DMS53 (cell line): ENCODE measurements at regions not wholly inside any gene's neighbourhood (a gene's known extent, or its start where the extent isn't known, plus 50 kb on each side); places are given as distances from the start of the nearest gene placed in this dataset.

Source experiments
- DNase-seq: peaks from one replicate; lab custom pipeline; 2025; lab: John Stamatoyannopoulos, UW

- no peak for DNase-seq
Observed at GRCh38 chr2:13884291-13884976, 748.1 kb upstream of the LRATD1 start.

DNA sequence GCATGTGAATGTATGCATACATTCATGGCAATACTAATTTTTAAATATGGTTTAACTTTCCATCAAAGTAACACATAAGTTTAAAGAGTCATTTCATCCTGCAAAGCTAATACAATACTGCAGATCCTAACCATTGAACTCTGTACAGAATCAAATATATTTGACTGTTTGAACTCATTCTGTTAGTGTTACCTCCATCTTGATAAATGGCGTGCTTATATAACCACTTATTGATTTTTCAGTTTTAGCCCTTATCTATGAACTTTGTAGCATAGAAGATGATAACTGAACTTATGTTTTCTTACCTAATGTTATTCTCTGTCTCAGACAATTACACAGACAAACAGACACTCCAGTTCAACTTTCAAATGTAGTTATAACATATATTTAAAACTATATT lies 731.0 kb upstream of the LRATD1 start:
- no peak for DNase-seq

DNA sequence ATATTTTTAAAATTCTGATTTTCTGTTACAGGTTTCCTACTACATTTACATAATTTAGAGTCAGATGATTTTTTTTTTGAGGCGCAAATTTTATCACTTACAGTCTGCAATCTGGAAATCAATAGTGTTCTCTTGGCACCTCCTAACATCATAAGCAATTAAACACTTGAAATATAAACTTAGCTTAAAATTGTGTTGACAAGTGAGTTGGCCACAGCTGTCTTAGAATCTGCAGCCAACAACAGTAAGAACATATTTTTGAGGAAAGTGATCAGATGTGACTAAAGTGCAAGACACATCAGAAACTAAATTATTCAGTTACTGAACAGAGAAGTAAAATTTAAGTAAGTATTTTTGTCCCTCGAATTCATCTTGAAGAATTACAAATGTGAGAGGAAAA lies 726.7 kb upstream of the LRATD1 start:
- no peak for DNase-seq

DNA sequence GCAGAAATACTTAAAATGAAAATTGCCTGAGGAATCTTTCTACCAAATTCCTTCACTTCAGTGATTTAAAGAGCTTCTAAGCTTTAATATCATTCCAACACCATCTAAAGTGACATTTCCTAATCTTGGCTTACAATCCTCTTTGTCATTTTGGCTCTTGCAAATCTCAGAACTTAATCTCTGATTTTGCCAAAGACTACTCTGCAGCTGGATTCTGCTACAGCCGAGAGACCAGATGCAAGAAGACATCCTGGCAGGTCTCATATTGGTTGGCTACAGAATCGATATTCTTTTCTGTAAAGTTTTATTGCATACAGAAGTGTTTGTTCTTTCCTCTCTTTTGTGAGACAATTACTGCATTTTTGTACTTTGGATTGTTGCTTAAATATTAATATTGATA lies 716.5 kb upstream of the LRATD1 start:
- no peak for DNase-seq

GRCh38 chr2:13917958-13918357 lies 714.6 kb upstream of the LRATD1 start:
- peak; percentile 14 for DNase-seq

GRCh38 chr2:13919981-13920382 lies 712.5 kb upstream of the LRATD1 start:
- DNase-seq: no peak

GRCh38 chr2:13921245-13921644 lies 711.3 kb upstream of the LRATD1 start:
- no peak for DNase-seq

DNA sequence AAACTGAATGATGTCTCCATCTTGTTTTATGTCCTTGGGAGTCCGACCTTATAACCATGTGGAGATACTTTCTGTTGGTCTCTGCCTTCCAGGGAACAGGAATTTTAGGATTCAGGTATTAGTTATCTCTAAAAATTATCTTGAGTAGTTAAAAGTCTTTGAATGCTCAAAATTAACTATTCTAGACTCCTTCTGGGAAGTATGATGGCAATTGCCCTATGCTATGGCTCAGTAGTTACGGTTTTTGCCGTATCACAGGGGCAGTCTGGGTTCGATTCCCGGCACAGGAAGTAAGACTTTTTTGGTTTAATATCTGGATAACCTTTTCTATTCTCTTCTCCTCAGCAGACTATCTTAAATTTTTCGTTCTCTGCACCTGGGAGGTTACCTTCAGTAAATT lies 708.7 kb upstream of the LRATD1 start:
- DNase-seq: no peak

GRCh38 chr2:13942111-13942510 lies 690.4 kb upstream of the LRATD1 start:
- no peak for DNase-seq

GRCh38 chr2:13950761-13951160 lies 681.8 kb upstream of the LRATD1 start:
- DNase-seq: no peak

- no peak for DNase-seq
Observed at GRCh38 chr2:13968811-13969210, 663.7 kb upstream of the LRATD1 start.

DNA sequence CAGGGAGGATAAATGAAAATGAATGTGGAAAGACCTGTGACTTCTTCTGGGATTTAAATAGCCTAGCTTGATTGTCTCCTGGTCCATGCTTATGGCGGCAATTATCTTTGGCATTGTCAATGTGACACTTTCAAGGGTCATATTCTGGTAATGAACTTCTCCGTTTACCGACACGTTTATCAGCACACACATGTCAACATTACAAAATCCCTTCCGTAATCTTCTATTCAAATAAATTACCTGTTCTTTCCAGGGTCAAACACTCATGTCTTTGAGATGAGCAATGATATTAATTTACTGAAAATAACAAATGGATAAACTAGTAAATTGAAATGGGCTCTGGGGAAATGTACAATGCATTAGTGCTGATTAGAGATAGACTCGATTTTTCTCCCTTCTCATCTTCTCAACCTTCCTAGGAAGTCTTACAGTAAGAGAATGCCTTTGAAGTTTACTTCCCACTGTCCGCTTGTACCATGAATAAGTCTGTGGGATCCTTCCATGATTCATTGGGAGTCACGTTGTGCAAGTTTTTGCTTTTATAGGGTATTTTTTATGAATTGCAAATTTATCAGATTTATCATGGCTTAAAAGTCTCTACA lies 646.3 kb upstream of the LRATD1 start:
- no peak for DNase-seq

DNA sequence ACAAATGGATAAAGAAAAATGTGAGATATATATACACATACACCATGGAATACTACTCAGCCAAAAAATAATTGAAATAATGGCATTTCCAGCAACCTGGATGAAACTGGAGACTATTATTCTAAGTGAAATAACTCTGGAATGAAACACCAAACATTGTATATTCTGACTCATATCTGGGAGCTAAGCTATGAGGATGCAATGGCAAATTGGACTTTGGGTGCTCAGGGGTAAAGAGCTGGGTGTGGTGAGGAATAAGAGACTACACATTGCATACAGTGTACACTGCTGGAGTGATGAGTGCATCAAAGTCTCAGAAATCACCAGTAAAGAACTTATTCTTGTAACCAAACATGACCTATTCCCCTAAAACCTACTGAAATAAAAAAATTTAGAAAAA lies 636.0 kb upstream of the LRATD1 start:
- no peak for DNase-seq

GRCh38 chr2:14011190-14011589 lies 621.3 kb upstream of the LRATD1 start:
- DNase-seq: no peak

DNA sequence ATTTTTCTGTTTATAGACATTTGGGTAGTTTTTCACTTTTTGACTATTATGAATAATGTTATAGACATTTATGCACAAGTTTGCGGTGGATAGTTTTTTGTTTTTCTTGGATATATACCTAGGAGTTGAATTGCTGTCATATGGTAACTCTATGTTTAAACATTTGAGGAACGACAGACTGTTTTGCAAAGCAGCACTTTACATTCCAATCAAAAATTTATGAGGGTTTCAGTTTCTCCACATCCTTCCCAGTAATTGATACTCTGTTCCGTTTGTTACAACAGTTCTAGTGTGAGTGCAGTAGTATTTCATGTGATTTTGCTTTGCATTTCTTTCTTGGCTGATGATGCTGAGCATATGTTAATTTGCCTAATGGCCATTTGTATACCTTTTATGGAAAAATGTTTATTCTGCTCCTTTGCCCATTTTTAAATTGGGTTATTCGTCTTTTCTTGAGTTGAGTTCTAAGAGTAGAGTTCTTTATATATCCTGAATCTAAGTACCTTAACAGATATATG lies 617.3 kb upstream of the LRATD1 start:
- no peak for DNase-seq

DNA sequence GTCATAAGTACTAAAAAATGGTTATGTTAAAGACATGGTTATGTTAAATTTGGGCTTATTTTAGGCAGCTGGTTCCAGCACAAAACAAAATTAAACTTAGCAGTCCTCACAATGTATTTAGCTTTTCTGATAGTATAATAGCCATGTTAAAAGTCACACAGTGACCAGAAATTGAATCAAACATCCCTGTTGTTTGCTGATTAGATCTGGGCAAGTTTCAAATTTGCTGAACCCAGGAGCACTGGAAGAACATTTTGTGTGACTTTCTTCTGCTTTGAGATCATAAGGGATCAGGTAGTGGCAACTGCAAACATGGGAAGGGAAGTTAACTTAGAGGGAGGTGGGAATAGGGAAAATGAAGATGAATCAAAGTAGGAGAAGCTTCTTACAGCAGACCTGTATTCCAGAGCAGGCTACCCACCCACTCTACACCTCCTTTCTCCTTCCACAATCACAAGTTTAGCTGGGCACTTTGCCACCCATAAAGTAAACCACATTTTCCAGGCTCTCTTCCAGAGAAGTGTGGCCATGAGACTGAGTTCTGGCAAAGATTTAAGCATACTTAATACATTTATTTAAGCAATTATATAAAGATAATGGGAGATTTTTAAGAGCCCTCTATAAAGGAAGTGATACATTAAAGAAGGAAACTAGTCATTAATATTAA lies 616.1 kb upstream of the LRATD1 start:
- no peak for DNase-seq

GRCh38 chr2:14018620-14019019 lies 613.9 kb upstream of the LRATD1 start:
- DNase-seq: no peak

- DNase-seq: no peak
Observed at GRCh38 chr2:14023558-14023957, 609.0 kb upstream of the LRATD1 start.

GRCh38 chr2:14039134-14039533 lies 593.4 kb upstream of the LRATD1 start:
- DNase-seq: no peak

GRCh38 chr2:14047491-14047890 lies 585.0 kb upstream of the LRATD1 start:
- DNase-seq: no peak

DNA sequence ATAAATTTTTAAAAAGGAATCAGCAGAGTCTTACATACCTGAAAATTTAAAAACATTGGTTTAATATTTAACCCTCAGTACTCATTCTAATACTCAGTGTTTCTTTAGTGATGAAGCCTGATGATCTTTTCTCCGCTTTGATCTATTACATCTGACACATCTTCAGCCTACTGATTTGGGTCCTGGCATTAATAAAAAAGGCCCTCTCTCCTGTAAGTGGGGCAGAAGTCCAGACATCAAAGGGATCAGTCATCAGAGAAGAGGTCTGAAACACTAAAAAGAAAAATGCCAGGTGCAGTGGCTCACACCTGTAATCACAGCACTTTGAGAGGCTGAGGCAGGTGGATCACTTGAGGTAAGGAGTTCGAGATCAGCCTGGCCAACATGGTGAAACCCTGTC lies 581.1 kb upstream of the LRATD1 start:
- peak; percentile 69 for DNase-seq

DNA sequence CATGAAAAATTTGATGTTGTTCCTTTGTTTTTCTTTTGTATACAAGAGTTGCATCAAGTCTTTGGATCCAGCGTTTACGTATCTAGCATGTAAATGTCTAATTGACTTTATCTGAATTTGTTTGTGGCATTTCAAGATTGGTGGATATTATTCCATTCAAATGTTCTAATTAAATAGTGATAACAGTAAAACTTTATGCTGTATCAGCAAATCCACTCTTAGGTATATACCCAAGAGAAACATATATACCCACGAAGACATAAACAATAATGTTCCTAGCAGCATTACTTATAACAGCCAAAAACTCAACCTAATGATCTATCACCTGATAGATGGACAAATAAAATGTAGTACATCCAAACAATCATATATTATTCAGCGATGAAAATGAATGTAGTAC lies 579.4 kb upstream of the LRATD1 start:
- no peak for DNase-seq

GRCh38 chr2:14064346-14064745 lies 568.2 kb upstream of the LRATD1 start:
- DNase-seq: no peak
